ENCODE measurements at regions not wholly inside any gene's neighbourhood (a gene's known extent, or its start where the extent isn't known, plus 50 kb on each side); places are given as distances from the start of the nearest gene placed in this dataset.

DNA sequence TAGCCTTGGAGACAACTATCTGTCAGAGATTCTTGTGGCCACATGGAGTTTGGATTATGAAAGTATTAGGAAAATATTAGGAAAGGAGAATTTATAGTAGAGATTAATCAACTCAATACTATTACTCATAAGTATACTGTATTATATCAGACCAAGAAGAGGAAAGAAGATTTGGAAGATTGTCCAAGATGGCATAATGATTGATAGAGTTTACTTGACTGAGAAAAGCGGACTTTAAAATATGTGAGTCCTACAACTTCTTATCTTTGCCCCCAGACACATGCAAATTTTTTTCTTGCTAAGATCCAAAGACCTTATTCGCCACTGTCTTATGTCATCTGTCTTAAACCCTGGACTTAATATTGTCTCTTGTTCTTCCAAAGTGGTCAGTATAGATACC, 54.8 kb upstream of the SHISA3 start:
- peaks cover 51% of the 10 kb centered on the region for H3K4me1 Mint-ChIP-seq
- no peaks in the 10 kb centered on the region for H3K9me3 Mint-ChIP-seq
- TF ChIP-seq ZNF232 (CRISPR knock-in tag; IDR thresholded peaks at IDR 0.05) (no peak), NFYB (CRISPR knock-in tag; conservative IDR thresholded peaks at IDR 0.05; ENCODE audit: low read depth) (no peak), NFE2L1 (CRISPR knock-in tag; IDR thresholded peaks at IDR 0.05) (no peak), ZNF416 (CRISPR knock-in tag; IDR thresholded peaks at IDR 0.05) (no peak), ATF1 (CRISPR knock-in tag; IDR thresholded peaks at IDR 0.05) (no peak), USF2 (CRISPR knock-in tag; IDR thresholded peaks at IDR 0.05) (no peak), ZBTB43 (CRISPR knock-in tag; IDR thresholded peaks at IDR 0.05) (no peak), ZNF317 (CRISPR knock-in tag; IDR thresholded peaks at IDR 0.05; ENCODE audit: borderline replicate concordance, low read depth) (no peak), FOXJ3 (CRISPR knock-in tag; IDR thresholded peaks at IDR 0.05; ENCODE audit: borderline replicate concordance) (no peak), SP1 (CRISPR knock-in tag; conservative IDR thresholded peaks at IDR 0.05) (no peak), ZNF219 (CRISPR knock-in tag; IDR thresholded peaks at IDR 0.05; ENCODE audit: borderline replicate concordance) (no peak), ZNF281 (CRISPR knock-in tag; IDR thresholded peaks at IDR 0.05) (no peak), RORB (CRISPR knock-in tag; IDR thresholded peaks at IDR 0.05) (no peak), TCF7 (CRISPR knock-in tag; IDR thresholded peaks at IDR 0.05; ENCODE audit: low read depth) (no peak)
- TF ChIP-seq, protein P1, sequence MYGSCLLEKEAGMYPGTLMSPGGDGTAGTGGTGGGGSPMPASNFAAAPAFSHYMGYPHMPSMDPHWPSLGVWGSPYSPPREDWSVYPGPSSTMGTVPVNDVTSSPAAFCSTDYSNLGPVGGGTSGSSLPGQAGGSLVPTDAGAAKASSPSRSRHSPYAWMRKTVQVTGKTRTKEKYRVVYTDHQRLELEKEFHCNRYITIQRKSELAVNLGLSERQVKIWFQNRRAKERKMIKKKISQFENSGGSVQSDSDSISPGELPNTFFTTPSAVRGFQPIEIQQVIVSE (CRISPR knock-in tag; IDR thresholded peaks at IDR 0.05; ENCODE audit: borderline replicate concordance) = no peak
- TF ChIP-seq, protein P2, sequence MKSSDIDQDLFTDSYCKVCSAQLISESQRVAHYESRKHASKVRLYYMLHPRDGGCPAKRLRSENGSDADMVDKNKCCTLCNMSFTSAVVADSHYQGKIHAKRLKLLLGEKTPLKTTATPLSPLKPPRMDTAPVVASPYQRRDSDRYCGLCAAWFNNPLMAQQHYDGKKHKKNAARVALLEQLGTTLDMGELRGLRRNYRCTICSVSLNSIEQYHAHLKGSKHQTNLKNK (CRISPR knock-in tag; IDR thresholded peaks at IDR 0.05) = no peak
- TF ChIP-seq, protein P3, sequence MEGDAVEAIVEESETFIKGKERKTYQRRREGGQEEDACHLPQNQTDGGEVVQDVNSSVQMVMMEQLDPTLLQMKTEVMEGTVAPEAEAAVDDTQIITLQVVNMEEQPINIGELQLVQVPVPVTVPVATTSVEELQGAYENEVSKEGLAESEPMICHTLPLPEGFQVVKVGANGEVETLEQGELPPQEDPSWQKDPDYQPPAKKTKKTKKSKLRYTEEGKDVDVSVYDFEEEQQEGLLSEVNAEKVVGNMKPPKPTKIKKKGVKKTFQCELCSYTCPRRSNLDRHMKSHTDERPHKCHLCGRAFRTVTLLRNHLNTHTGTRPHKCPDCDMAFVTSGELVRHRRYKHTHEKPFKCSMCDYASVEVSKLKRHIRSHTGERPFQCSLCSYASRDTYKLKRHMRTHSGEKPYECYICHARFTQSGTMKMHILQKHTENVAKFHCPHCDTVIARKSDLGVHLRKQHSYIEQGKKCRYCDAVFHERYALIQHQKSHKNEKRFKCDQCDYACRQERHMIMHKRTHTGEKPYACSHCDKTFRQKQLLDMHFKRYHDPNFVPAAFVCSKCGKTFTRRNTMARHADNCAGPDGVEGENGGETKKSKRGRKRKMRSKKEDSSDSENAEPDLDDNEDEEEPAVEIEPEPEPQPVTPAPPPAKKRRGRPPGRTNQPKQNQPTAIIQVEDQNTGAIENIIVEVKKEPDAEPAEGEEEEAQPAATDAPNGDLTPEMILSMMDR (IDR thresholded peaks at IDR 0.05) = no peak
- CTCF ChIA-PET = no interaction called here
- H3K36me3 Mint-ChIP-seq = no peaks in the 10 kb centered on the region
- H3K27ac Mint-ChIP-seq = no peak overlapping the region
- DNase-seq (ENCODE audit: low spot score) (no peak), ATAC-seq (no peak)
- POLR2A ChIA-PET = no interaction called here
- no peak overlapping the region for H3K4me3 Mint-ChIP-seq
- no peaks in the 10 kb centered on the region; the same call in 1 of the 2 replicates for H3K27me3 Mint-ChIP-seq (ENCODE audit: low read depth)

- ChIA-PET POLR2A (interaction anchor here (1.0 kb wide), 1 partner anchor 10 kb away, joined by 4 read pairs; no protein-coding TSS in a partner anchor), CTCF (no interaction called here)
- H3K4me1 Mint-ChIP-seq = peaks cover 44% of the 10 kb centered on the region
- H3K27ac Mint-ChIP-seq = no peak overlapping the region
- no peaks in the 10 kb centered on the region for H3K9me3 Mint-ChIP-seq
- peaks cover 2% of the 10 kb centered on the region; the same call in 1 of the 2 replicates for H3K27me3 Mint-ChIP-seq (ENCODE audit: low read depth)
- no peak for ATAC-seq
- no peak overlapping the region for H3K4me3 Mint-ChIP-seq
- H3K36me3 Mint-ChIP-seq = no peaks in the 10 kb centered on the region
- no peak for DNase-seq (ENCODE audit: low spot score)
- TF ChIP-seq RELA (CRISPR knock-in tag; IDR thresholded peaks at IDR 0.05; ENCODE audit: borderline replicate concordance) (no peak), JUN (CRISPR knock-in tag; IDR thresholded peaks at IDR 0.05) (no peak), OVOL2 (CRISPR knock-in tag; IDR thresholded peaks at IDR 0.05; ENCODE audit: borderline replicate concordance) (no peak), FOXP1 (CRISPR knock-in tag; IDR thresholded peaks at IDR 0.05; ENCODE audit: borderline replicate concordance) (no peak), JAZF1 (CRISPR knock-in tag; IDR thresholded peaks at IDR 0.05) (no peak), ZNF281 (CRISPR knock-in tag; IDR thresholded peaks at IDR 0.05) (no peak), MXD4 (CRISPR knock-in tag; IDR thresholded peaks at IDR 0.05; ENCODE audit: borderline replicate concordance) (no peak), TEAD4 (CRISPR knock-in tag; IDR thresholded peaks at IDR 0.05) (no peak), ZNF219 (CRISPR knock-in tag; IDR thresholded peaks at IDR 0.05; ENCODE audit: borderline replicate concordance) (no peak), NR1H2 (CRISPR knock-in tag; IDR thresholded peaks at IDR 0.05) (no peak), NFE2L1 (CRISPR knock-in tag; IDR thresholded peaks at IDR 0.05) (no peak), NR2C2 (CRISPR knock-in tag; IDR thresholded peaks at IDR 0.05) (no peak)
- TF ChIP-seq, protein P2 (CRISPR knock-in tag; IDR thresholded peaks at IDR 0.05) = no peak
These were observed 53.0 kb upstream of the SHISA3 start for GRCh38 chr4:42344309-42344708.

Measured in WTC11 (cell line).